Fibroblast of mammary gland (primary cell): ENCODE measurements at regions not wholly inside any gene's neighbourhood (a gene's known extent, or its start where the extent isn't known, plus 50 kb on each side); places are given as distances from the start of the nearest gene placed in this dataset.

Experiments used
- DNase-seq: peaks from one replicate; pipeline ENCODE4 v3.0.0-alpha.2; 2010; ENCODE audit warnings: low read depth
- H3K4me3 ChIP-seq: 2 replicates; pipeline ENCODE4 v1.5.1; 2011; ENCODE audit warnings: low read depth, mild to moderate bottlenecking, low read length, moderate library complexity; ENCODE audit not compliant: control insufficient read depth
- CTCF ChIP-seq: conservative IDR thresholded peaks from 2 replicates; pipeline ENCODE4 v1.5.1; 2011; ENCODE audit warnings: low read depth, low read length, inconsistent platforms; ENCODE audit not compliant: control insufficient read depth, insufficient read depth

- TF ChIP-seq CTCF, result no peak
- DNase-seq, result no peak
- no peak overlapping the region for H3K4me3 ChIP-seq
Observed at GRCh38 chr7:32242436-32242835, 172.2 kb upstream of the PDE1C start.

GRCh38 chr7:32241636-32242035, 171.4 kb upstream of the PDE1C start:
- TF ChIP-seq CTCF, result no peak
- DNase-seq, result no peak
- H3K4me3 ChIP-seq, result no peak overlapping the region

- no peak for TF ChIP-seq CTCF
- no peak overlapping the region for H3K4me3 ChIP-seq
- no peak for DNase-seq
Observed at GRCh38 chr7:32239764-32240163, 169.6 kb upstream of the PDE1C start.

GRCh38 chr7:32228601-32229000, 158.4 kb upstream of the PDE1C start:
- H3K4me3 ChIP-seq, result no peak overlapping the region
- TF ChIP-seq CTCF, result no peak
- DNase-seq, result no peak

GRCh38 chr7:32227746-32228145, 157.5 kb upstream of the PDE1C start:
- no peak for DNase-seq
- no peak overlapping the region for H3K4me3 ChIP-seq
- TF ChIP-seq CTCF, result no peak

- no peak overlapping the region for H3K4me3 ChIP-seq
- no peak for TF ChIP-seq CTCF
- no peak for DNase-seq
Observed at GRCh38 chr7:32224276-32224675, 154.1 kb upstream of the PDE1C start.

GRCh38 chr7:32223721-32224120, 153.5 kb upstream of the PDE1C start:
- no peak for DNase-seq
- no peak overlapping the region for H3K4me3 ChIP-seq
- no peak for TF ChIP-seq CTCF
